Stimulated activated CD4-positive, alpha-beta T cell treated with anti-CD3 and anti-CD28 coated beads, Interleukin-15, amount 100 ng/mL, for 24 hours (primary cell): ENCODE measurements at regions not wholly inside any gene's neighbourhood (a gene's known extent, or its start where the extent isn't known, plus 50 kb on each side); places are given as distances from the start of the nearest gene placed in this dataset.

Experiments
- DNase-seq: peaks from one replicate; pipeline ENCODE4 v3.0.0-alpha.2; 2020

GRCh38 chr1:213905344-213905743 is 82.4 kb upstream of the PROX1 start:
- no peak for DNase-seq

DNA sequence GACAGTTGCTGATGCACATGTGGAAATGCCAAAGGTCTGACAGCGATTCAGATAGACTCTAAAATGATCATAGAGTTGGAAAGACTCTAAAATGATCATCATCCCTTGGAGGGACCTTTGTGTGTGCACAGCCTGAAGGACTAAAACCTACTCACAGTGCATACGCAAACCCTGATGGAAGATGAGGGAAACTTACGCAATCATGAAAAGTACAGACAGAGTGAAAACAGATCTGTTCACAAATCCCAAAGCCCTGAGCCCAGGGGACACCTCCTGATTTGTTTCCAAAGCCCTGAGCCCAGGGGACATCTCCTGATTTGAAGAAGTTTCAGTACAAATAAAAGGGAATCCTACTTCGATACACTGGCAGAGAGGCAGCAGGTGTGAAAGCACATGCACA is 79.3 kb upstream of the PROX1 start:
- no peak for DNase-seq

DNA sequence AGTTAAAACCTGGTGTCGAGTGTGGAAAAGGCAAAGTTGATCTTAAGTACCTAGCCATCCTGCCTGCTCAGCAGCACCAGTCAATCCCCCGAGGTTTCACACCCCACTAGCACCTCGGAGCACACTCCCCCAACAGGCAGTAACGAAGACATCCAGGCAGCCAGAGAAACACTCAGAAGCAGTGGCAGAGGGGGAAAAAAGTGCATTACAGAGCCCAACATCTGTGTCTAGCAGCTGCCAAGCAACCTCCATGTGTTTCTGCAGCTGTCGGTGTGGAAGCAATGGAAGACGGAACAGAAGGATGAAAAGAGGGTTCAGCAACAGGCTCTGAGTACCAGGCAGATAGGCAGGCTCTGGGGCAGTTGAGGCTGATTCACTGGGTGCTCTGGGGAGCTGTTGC is 73.4 kb upstream of the PROX1 start:
- DNase-seq: no peak

GRCh38 chr1:213921311-213921710 is 66.5 kb upstream of the PROX1 start:
- DNase-seq: no peak

- no peak for DNase-seq
Observed at GRCh38 chr1:213921712-213922111, 66.1 kb upstream of the PROX1 start.

DNA sequence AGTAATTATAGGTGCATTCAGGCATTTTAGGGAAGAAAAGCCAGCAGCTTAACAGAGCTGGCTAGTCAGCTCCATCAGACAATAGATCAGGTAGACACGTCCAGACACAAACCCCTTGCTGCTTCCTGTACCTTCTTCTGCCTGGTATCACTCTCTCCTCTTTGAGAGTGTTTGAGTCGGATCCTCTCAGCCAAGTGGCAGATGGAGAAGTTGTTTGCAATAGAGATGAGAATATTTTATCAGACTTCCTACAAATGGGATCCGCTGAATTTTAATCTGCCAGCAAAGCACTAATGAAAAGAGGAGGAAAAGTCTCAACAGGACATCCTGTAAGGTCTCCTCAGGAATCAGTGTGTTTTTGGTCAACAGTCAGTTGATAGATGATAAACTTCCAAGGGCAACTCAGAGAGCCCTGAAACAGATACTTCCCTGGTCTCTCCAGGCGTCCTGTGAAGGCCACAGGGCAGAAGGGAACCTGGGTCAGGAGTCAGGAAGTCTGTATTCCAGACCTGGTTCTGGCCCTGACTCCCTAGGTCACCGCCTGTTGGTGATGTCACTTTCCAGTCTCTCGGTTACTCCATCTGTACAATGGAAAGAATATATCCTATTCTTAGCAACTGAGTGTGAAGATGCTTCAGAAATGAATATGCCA is 62.1 kb upstream of the PROX1 start:
- no peak for DNase-seq

DNA sequence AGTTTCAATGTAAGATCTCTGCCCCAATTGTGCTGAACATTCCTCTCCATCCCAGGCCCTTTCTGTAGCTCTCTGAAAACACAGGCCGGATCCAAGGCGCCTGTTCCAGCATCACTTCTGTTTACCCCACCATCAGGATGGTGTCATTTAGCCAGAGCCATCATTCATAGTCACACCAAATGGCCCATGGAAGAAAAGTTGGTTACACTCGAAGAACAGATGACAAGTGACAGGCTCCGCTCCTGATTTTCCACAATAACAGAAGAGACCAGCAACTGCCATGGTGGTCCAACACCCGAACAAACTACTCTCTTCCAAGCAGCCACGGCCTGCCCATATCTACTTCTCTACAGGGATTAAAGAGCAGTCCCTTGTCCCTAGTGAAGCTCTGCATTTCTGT is 59.9 kb upstream of the PROX1 start:
- DNase-seq: no peak

DNA sequence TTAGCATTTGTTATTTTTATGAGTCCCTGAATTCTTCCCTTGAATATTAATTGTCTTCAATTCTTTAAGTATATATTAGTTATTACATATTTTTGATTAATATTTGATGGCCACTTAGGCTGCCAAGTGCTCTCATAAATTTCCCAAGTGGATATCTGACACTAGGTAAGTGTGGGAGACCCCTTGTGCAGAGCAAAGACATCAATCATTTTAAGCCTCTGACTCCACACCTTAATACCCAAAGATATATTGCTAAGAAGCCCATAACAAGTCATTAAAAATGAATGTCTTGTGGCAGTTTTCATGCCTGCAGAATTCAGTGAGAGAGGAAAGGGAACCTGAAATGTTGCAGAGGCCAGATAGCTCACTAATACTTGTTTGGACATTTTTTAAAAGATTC is 58.4 kb upstream of the PROX1 start:
- DNase-seq: no peak

DNA sequence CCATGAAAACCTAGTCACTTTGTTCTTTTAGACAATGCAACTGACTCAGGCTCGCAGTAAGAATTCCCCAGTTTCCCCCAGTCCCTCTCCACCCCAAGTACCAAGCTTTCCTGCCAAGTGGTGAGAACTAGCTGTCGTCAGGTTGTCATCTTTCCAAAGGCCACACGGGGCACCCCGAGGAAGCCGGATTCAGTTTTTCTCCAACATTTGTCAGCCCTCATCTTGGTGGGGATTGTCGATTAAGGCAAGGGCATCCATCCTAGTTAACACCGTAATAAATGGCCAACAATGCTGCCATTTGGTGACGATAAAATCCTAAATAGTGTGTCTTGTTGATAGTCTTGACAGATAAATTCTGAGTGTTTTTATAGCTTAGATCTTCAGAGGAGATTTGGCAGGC is 55.9 kb upstream of the PROX1 start:
- DNase-seq: no peak

- no peak for DNase-seq
Observed at GRCh38 chr1:213933336-213933735, 54.4 kb upstream of the PROX1 start.

GRCh38 chr1:213934649-213935048 is 53.1 kb upstream of the PROX1 start:
- no peak for DNase-seq

DNA sequence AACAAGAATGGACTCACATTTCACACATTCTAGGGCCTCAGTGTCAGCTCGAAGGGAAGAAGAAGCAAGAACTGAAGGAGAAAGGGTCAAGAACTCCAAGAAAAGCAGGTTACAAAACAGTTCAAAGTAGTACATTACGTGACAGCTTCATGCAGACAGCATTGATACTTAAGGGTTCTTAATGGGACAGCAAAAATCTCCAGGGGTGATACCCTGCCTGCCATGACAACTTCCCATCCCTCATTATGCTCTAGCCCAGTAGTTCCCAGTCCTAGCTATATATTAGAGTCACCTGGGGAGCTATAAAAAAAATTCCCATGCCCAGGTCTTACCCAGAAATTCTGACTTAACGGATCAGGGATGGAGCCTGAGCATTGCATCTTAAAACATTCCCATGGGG is 51.2 kb upstream of the PROX1 start:
- no peak for DNase-seq
